Activated CD4-positive, CD25-positive, alpha-beta regulatory T cell treated with anti-CD3 and anti-CD28 coated beads, Interleukin-2, amount 50 U/mL, for 16 hours (primary cell): ENCODE measurements at regions not wholly inside any gene's neighbourhood (a gene's known extent, or its start where the extent isn't known, plus 50 kb on each side); places are given as distances from the start of the nearest gene placed in this dataset.
"Not testable (repeated sequence)": the region's sequence is repeated elsewhere in the genome, so short reads cannot be mapped to it uniquely, and the experiment has no call there.

ENCODE experiments used
- DNase-seq: peaks from one replicate; pipeline ENCODE4 v3.0.0-alpha.2; 2020; ENCODE audit warnings: low read depth, low spot score

DNA sequence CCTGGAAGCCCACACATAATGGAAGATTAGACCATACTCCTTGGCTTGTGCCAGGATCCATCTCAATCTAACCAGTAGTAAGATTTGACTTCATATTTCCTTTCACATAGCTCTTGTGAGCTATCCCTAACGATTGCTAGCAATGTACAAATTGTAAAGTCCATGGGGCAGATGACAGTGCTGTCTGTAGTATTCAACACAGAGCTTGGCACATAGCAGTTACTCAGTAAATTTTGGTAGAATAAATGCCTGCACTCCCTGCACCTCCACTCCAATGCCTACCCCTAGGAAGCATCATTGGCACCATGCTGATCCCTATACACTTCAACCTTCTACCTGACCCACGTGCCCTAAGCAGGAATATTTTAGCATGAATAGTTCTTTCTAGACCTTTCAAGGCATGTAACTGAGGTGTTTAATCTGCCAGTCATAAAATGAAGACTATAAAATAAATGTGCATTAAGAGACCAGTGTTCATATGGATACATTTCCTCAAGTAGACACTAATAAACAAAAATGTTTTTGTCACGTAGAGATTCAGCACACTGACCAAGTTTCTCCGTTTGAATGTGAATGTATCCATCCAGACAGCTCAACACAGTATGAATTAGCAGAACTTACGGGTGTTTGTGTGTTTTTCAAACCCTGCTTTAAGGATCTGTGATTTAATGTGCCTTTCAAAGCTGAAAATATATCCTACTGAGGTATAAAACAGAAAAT is 98.8 kb downstream of the BMP4 start:
- no peak for DNase-seq

DNA sequence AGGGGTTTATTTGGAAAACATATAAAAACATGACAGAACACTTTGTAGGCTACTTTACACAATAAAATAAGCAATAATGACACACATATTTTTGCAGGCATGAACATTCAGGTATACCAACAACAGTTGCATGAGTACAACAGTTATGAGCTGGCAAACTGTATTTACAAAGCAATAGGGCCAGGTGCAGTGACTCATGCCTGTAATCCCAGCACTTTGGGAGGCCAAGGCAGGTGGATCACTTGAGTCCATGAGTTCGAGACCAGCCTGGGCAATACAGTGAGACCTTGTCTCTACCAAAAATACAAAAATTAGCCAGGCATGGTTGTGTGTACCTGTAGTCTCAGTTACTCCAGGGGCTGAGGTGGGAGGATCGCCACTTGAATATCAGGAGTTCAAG is 101.1 kb downstream of the BMP4 start:
- DNase-seq: no peak

- DNase-seq: no peak
Observed at GRCh38 chr14:53855127-53855526, 101.5 kb downstream of the BMP4 start.

DNA sequence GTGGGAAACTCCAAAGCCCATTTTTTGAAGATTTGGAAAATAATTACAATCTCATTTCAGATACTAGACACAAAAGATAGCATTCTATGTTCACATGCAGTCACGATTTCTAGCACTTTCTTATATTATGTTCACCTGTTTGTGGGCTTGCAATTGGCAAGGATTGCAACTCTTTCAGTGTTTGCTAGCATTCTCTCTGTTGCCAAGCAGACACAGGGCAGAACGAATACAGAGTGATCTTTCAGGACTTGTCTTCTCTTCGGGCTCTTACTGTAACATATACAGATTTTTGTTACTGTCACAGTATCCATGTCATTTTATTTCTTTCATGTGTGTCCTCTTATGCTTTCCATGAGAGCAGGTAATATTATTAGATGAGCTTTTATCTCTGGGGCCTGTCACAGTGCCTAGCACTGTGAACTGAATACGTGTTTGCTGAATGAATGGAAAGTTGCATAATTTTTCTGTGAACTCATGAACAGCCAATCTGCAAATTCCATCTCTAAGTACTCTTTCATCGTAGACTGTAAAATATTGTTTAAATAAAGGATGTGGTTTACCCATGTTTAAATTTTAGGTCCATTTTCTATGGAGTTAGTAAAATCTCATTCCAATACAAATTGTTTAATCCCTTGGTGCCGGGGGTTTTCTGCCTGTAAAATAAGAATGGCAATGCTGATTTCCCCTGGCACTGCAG is 105.1 kb downstream of the BMP4 start:
- DNase-seq: no peak

GRCh38 chr14:53850714-53851296 is 105.8 kb downstream of the BMP4 start:
- DNase-seq: no peak

DNA sequence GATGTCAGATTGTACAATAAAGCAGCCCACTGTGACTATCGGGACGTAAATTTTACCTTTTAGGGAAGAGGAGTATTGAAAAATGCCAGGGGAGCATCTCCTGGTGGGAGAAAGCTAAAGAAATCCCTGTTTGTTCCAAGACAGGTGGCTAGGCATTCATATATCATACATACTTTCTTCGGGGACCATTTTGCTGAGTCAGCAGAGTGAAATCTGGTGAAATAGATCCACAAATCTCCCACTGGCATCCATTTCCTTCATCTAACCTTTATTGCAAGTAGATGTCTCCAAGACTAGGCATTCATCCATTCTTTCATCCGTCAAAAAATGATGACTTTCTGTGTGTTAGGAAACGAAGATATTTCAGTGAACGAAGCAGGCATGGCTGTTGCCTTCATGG is 107.1 kb downstream of the BMP4 start:
- DNase-seq: no peak

DNA sequence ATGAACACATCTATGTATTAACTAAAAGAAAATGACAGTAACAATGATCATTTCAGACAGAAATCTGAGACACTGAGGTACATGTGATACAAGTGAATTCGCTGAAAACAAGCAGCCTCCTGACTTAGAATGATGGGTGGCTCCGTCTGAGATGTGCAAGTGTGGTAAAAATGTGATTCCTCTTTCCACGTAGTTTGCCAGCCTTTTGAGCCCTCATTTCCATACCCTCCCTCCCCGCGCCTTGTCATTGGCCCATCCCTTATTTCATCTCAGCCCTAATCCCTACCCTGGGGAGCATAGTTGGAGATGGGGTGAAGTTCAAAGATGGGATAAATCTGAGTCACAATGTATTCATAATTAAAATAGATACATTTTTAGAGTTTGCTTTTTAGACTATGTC is 107.8 kb downstream of the BMP4 start:
- no peak for DNase-seq

DNA sequence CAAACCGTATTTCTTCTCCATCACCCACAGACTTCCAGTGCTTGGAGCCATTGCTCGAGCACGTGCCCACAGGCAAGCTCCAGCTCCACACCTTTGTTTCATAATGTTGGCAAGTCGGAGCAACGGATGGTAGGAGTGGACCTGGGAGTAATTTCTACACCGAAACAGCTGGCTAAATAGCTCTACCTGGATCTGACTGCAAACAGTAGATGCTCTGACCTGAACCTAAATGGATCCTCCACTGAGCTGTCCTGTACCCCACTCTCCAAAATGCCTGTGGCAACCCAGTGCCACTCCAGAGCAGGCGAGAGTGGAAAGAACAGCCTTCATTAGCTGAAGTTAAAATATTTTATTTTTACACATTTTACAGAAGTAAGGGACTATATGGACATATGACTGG is 108.7 kb downstream of the BMP4 start:
- no peak for DNase-seq

GRCh38 chr14:53847057-53847456 is 109.6 kb downstream of the BMP4 start:
- no peak for DNase-seq

- no peak for DNase-seq
Observed at GRCh38 chr14:53845813-53846693, 110.6 kb downstream of the BMP4 start.

- no peak for DNase-seq
Observed at GRCh38 chr14:53842938-53843337, 113.7 kb downstream of the BMP4 start.

DNA sequence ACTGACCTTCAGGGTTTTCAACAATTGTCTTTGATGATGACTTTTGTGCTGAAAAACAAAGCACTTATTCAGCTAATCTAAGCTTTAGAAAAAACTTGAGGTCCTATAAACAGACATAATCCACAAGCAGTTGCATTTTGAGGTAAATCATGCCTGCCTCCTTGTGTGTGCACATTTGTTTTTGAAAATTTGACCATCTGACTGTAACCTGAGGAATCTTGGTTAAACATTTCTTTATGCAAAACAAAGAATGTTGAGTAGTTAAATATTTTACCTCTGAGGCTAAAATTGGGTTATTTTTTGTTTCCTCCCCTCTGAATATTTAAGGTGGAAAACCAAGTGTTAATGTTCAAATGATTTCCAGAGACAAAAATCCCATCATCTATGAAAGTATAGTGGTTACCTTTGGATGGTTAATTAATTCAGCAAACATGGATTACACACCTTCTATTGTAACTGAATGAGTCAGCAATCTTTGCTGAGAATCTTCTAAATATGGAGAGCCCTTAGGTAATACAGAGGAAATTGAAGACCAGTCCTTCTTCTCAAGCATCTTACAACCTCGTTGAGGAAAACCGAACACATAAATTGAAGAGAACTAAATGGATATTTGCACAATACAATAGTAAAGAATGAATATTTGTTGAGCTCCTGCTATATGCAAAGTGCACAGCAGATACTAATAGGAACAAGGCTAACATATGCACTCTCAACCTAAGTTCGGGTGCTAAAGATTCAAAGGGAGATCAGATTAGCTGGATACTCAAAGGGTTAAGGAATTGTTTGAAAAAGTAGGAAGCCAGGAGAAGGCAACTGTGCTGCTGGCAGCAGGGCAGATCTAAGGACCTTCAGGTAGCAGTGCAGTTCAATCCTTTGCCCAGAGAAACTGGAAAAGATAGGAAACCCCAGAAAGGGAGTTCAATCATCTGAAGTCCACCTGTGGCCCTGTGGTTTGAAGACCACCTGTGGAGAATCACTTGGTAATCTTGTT is 115.2 kb downstream of the BMP4 start:
- DNase-seq: no peak

- no peak for DNase-seq
Observed at GRCh38 chr14:53840444-53840843, 116.2 kb downstream of the BMP4 start.

DNA sequence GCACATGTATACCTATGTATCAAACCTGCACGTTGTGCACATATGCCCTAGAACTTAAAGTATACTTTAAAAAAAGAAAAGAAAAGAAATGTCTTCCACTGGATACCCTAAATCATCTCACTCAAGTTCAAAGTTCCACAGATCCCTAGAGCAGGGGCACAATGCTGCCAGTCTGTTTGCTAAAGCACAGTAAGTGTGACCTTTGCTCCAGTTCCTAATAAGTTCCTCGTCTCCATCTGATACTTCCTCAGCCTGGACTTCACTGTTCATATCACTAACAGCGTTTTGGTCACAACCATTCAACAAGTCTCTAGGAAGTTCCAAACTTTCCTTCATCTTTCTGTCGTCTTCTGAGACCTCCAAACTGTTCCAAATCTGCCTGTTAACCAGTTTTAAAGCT is 118.3 kb downstream of the BMP4 start:
- no peak for DNase-seq

GRCh38 chr14:53837656-53838055 is 119.0 kb downstream of the BMP4 start:
- not testable (repeated sequence) for DNase-seq

DNA sequence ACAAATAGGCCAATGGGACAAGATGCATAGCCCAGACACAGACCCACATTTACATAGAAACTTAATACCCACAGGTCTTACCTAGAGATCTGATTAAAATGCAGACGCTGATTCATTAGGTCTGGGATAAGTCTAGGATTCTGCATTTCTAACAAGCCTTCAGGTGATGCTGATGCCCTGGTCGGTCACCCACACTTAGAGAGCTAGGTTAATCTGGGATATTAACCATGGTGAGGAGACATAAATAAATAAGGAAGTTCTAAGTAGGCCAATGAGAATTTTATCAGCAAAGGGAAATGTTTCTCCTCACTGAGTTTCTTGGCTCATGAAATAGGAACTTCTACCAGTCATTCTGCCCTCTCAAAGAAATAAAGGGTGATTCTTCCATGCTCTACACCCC is 120.1 kb downstream of the BMP4 start:
- no peak for DNase-seq

GRCh38 chr14:53828820-53829219 is 127.8 kb downstream of the BMP4 start:
- no peak for DNase-seq

DNA sequence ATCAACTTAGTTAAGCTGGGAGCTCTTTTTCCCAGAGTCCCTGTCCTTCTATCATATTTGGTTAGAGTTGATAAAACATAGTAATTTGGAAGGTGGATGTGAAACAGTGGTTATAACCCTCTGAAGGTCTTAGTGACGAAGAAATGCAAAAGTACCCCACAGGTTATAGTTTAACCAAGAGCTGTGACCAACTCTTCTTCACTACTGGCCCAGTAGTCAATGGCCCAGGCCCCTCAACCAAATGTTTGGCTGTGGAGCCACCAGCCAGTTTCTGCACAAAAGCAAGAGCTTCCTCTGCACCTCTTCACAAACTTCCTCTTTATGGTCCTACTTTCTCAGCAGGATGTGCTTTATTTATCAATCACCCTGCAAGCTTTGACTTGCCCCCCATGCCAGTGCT is 132.6 kb downstream of the BMP4 start:
- DNase-seq: no peak

DNA sequence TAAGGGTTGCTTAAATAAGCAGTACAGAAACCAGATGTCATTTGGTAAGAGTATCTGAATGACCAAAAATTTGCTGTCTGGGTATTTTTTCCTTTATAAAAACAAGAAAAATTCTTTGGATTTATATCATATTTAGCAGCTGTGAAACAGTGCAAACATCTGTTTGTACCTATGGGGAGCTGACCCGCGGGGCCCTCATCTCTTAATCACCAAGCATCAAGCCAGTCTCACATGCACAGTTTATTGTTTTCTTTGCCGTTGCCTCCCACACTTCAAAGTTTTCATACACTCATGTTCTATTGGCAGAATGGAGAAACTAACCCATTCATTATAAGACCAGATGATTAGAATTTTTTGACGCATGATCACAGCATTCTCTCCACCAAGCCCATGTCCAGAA is 142.2 kb downstream of the BMP4 start:
- DNase-seq: no peak

DNA sequence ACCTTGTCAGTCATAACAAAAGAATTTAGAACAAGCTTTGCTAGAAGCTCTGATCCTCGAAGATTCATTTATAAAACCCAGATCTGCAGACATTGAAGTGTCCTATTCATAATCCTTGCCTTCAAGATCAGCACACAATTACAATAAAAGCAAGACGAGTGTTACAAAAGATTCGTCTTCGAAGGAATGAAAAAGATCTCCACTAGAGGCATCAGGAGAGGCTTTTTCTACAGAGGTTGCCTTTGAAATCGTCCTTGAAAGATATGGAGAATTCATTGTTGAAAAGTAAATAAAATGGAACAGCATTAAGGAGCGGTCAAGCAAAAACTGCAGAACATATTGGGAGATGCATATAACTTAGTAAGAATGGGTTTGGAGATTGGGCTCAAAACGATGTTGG is 146.4 kb downstream of the BMP4 start:
- DNase-seq: no peak

- no peak for DNase-seq
Observed at GRCh38 chr14:53808042-53808441, 148.6 kb downstream of the BMP4 start.
